ENCODE measurements at regions not wholly inside any gene's neighbourhood (a gene's known extent, or its start where the extent isn't known, plus 50 kb on each side); places are given as distances from the start of the nearest gene placed in this dataset.

- peaks cover 0 to 3% (median 0%) of the 10 kb centered on the region in 5 experiments for H3K27me3 ChIP-seq (replicated peaks in 2 of 5; ENCODE audit: control insufficient read depth in 4 of 5, insufficient read depth in 5 of 5, low read length in 4 of 5)
- H3K27ac ChIP-seq (ENCODE audit: insufficient read depth in 1 of 2, low read depth in 1 of 2, low read length in 2 of 2, poor library complexity in 1 of 2, severe bottlenecking in 2 of 2): no peak overlapping the region
- H3K4me3 ChIP-seq (ENCODE audit: control insufficient read depth in 1 of 7, extremely low read depth in 1 of 7, insufficient read depth in 4 of 7, low read depth in 2 of 7, low read length in 6 of 7): no peak overlapping the region
- H3K36me3 ChIP-seq (ENCODE audit: control insufficient read depth in 4 of 4, insufficient read depth in 4 of 4, low read length in 3 of 4): no peaks in the 10 kb centered on the region
- no peak for DNase-seq
- CTCF ChIA-PET: interaction anchor here (0.7 kb wide), 1 partner anchor 10 kb away, joined by 3 read pairs; no protein-coding TSS in a partner anchor
- POLR2A ChIA-PET: no interaction called here
- H3K9me3 ChIP-seq (ENCODE audit: control extremely low read depth in 1 of 5, control insufficient read depth in 4 of 5, insufficient read depth in 2 of 5, low read depth in 1 of 5, low read length in 4 of 5): peaks cover 0 to 3% (median 0%) of the 10 kb centered on the region in 5 experiments
- H3K4me1 ChIP-seq (ENCODE audit: control extremely low read depth in 1 of 4, control insufficient read depth in 4 of 4, insufficient read depth in 4 of 4, low read length in 3 of 4): no peaks in the 10 kb centered on the region
- WGBS (ENCODE audit: insufficient coverage): 100% methylated on average over 2 of the region's 2 CpGs
Measured at GRCh38 chr20:11468880-11469279, 448.8 kb upstream of the BTBD3 start.

GRCh38 chr20:11469795-11470435 is 447.8 kb upstream of the BTBD3 start:
- POLR2A ChIA-PET: interaction anchor here (0.6 kb wide), 1 partner anchor 58 kb away, joined by 3 read pairs; no protein-coding TSS in a partner anchor
- no peak for DNase-seq
- WGBS (ENCODE audit: insufficient coverage): 86% methylated on average over 1 of the region's 1 CpG
- no peak overlapping the region for H3K27ac ChIP-seq (ENCODE audit: insufficient read depth in 1 of 2, low read depth in 1 of 2, low read length in 2 of 2, poor library complexity in 1 of 2, severe bottlenecking in 2 of 2)
- H3K9me3 ChIP-seq (ENCODE audit: control extremely low read depth in 1 of 5, control insufficient read depth in 4 of 5, insufficient read depth in 2 of 5, low read depth in 1 of 5, low read length in 4 of 5): peaks cover 0 to 3% (median 0%) of the 10 kb centered on the region in 5 experiments
- CTCF ChIA-PET: no interaction called here
- no peak overlapping the region for H3K4me3 ChIP-seq (ENCODE audit: control insufficient read depth in 1 of 7, extremely low read depth in 1 of 7, insufficient read depth in 4 of 7, low read depth in 2 of 7, low read length in 6 of 7)
- peaks cover 0 to 3% (median 0%) of the 10 kb centered on the region in 4 experiments for H3K4me1 ChIP-seq (ENCODE audit: control extremely low read depth in 1 of 4, control insufficient read depth in 4 of 4, insufficient read depth in 4 of 4, low read length in 3 of 4)
- H3K27me3 ChIP-seq (replicated peaks in 2 of 5; ENCODE audit: control insufficient read depth in 4 of 5, insufficient read depth in 5 of 5, low read length in 4 of 5): peaks cover 0 to 3% (median 0%) of the 10 kb centered on the region in 5 experiments
- H3K36me3 ChIP-seq (ENCODE audit: control insufficient read depth in 4 of 4, insufficient read depth in 4 of 4, low read length in 3 of 4): no peaks in the 10 kb centered on the region

GRCh38 chr20:11473983-11474382 is 443.7 kb upstream of the BTBD3 start:
- Histone ChIP-seq H3K4me3 (ENCODE audit: control insufficient read depth in 1 of 7, extremely low read depth in 1 of 7, insufficient read depth in 4 of 7, low read depth in 2 of 7, low read length in 6 of 7) (no peak overlapping the region), H3K36me3 (ENCODE audit: control insufficient read depth in 4 of 4, insufficient read depth in 4 of 4, low read length in 3 of 4) (no peaks in the 10 kb centered on the region), H3K27ac (ENCODE audit: insufficient read depth in 1 of 2, low read depth in 1 of 2, low read length in 2 of 2, poor library complexity in 1 of 2, severe bottlenecking in 2 of 2) (no peak overlapping the region), H3K4me1 (ENCODE audit: control extremely low read depth in 1 of 4, control insufficient read depth in 4 of 4, insufficient read depth in 4 of 4, low read length in 3 of 4) (peaks cover 0 to 3% (median 0%) of the 10 kb centered on the region in 4 experiments), H3K27me3 (replicated peaks in 2 of 5; ENCODE audit: control insufficient read depth in 4 of 5, insufficient read depth in 5 of 5, low read length in 4 of 5) (peaks cover 0 to 3% (median 0%) of the 10 kb centered on the region in 5 experiments), H3K9me3 (ENCODE audit: control extremely low read depth in 1 of 5, control insufficient read depth in 4 of 5, insufficient read depth in 2 of 5, low read depth in 1 of 5, low read length in 4 of 5) (peaks cover 0 to 12% (median 0%) of the 10 kb centered on the region in 5 experiments)
- CTCF ChIA-PET: no interaction called here
- POLR2A ChIA-PET: no interaction called here
- no peak for DNase-seq

GRCh38 chr20:11483697-11484096 is 434.0 kb upstream of the BTBD3 start:
- no CpG with 5 or more reads among the region's 1 CpG for WGBS (ENCODE audit: insufficient coverage)
- POLR2A ChIA-PET: no interaction called here
- H3K9me3 ChIP-seq (ENCODE audit: control extremely low read depth in 1 of 5, control insufficient read depth in 4 of 5, insufficient read depth in 2 of 5, low read depth in 1 of 5, low read length in 4 of 5): no peaks in the 10 kb centered on the region
- H3K4me3 ChIP-seq (ENCODE audit: control insufficient read depth in 1 of 7, extremely low read depth in 1 of 7, insufficient read depth in 4 of 7, low read depth in 2 of 7, low read length in 6 of 7): no peak overlapping the region
- H3K27me3 ChIP-seq (replicated peaks in 2 of 5; ENCODE audit: control insufficient read depth in 4 of 5, insufficient read depth in 5 of 5, low read length in 4 of 5): no peaks in the 10 kb centered on the region
- no peak overlapping the region for H3K27ac ChIP-seq (ENCODE audit: insufficient read depth in 1 of 2, low read depth in 1 of 2, low read length in 2 of 2, poor library complexity in 1 of 2, severe bottlenecking in 2 of 2)
- no peaks in the 10 kb centered on the region for H3K4me1 ChIP-seq (ENCODE audit: control extremely low read depth in 1 of 4, control insufficient read depth in 4 of 4, insufficient read depth in 4 of 4, low read length in 3 of 4)
- CTCF ChIA-PET: no interaction called here
- no peak for DNase-seq
- no peaks in the 10 kb centered on the region for H3K36me3 ChIP-seq (ENCODE audit: control insufficient read depth in 4 of 4, insufficient read depth in 4 of 4, low read length in 3 of 4)

GRCh38 chr20:11484479-11484878 is 433.2 kb upstream of the BTBD3 start:
- Histone ChIP-seq H3K27ac (ENCODE audit: insufficient read depth in 1 of 2, low read depth in 1 of 2, low read length in 2 of 2, poor library complexity in 1 of 2, severe bottlenecking in 2 of 2) (no peak overlapping the region), H3K36me3 (ENCODE audit: control insufficient read depth in 4 of 4, insufficient read depth in 4 of 4, low read length in 3 of 4) (no peaks in the 10 kb centered on the region), H3K27me3 (replicated peaks in 2 of 5; ENCODE audit: control insufficient read depth in 4 of 5, insufficient read depth in 5 of 5, low read length in 4 of 5) (no peaks in the 10 kb centered on the region), H3K4me1 (ENCODE audit: control extremely low read depth in 1 of 4, control insufficient read depth in 4 of 4, insufficient read depth in 4 of 4, low read length in 3 of 4) (no peaks in the 10 kb centered on the region), H3K4me3 (ENCODE audit: control insufficient read depth in 1 of 7, extremely low read depth in 1 of 7, insufficient read depth in 4 of 7, low read depth in 2 of 7, low read length in 6 of 7) (no peak overlapping the region), H3K9me3 (ENCODE audit: control extremely low read depth in 1 of 5, control insufficient read depth in 4 of 5, insufficient read depth in 2 of 5, low read depth in 1 of 5, low read length in 4 of 5) (no peaks in the 10 kb centered on the region)
- no peak for DNase-seq
- CTCF ChIA-PET: interaction anchor here (0.5 to 1.0 kb wide), 2 partner anchors 12 to 380 kb away, joined by 3 to 4 read pairs; no protein-coding TSS in a partner anchor
- WGBS (ENCODE audit: insufficient coverage): no CpG with 5 or more reads among the region's 1 CpG
- POLR2A ChIA-PET: no interaction called here

GRCh38 chr20:11492386-11492785 is 425.3 kb upstream of the BTBD3 start:
- peak in 2 of 3 donors; percentile 9 to 20 for DNase-seq
- ChIA-PET POLR2A (no interaction called here), CTCF (no interaction called here)
- Histone ChIP-seq H3K9me3 (ENCODE audit: control extremely low read depth in 1 of 5, control insufficient read depth in 4 of 5, insufficient read depth in 2 of 5, low read depth in 1 of 5, low read length in 4 of 5) (peaks cover 0 to 5% (median 3%) of the 10 kb centered on the region in 5 experiments), H3K36me3 (ENCODE audit: control insufficient read depth in 4 of 4, insufficient read depth in 4 of 4, low read length in 3 of 4) (no peaks in the 10 kb centered on the region), H3K27me3 (replicated peaks in 2 of 5; ENCODE audit: control insufficient read depth in 4 of 5, insufficient read depth in 5 of 5, low read length in 4 of 5) (no peaks in the 10 kb centered on the region), H3K27ac (ENCODE audit: insufficient read depth in 1 of 2, low read depth in 1 of 2, low read length in 2 of 2, poor library complexity in 1 of 2, severe bottlenecking in 2 of 2) (no peak overlapping the region), H3K4me3 (ENCODE audit: control insufficient read depth in 1 of 7, extremely low read depth in 1 of 7, insufficient read depth in 4 of 7, low read depth in 2 of 7, low read length in 6 of 7) (no peak overlapping the region), H3K4me1 (ENCODE audit: control extremely low read depth in 1 of 4, control insufficient read depth in 4 of 4, insufficient read depth in 4 of 4, low read length in 3 of 4) (peaks cover 0 to 10% (median 0%) of the 10 kb centered on the region in 4 experiments)

GRCh38 chr20:11492846-11493245 is 424.8 kb upstream of the BTBD3 start:
- Histone ChIP-seq H3K36me3 (ENCODE audit: control insufficient read depth in 4 of 4, insufficient read depth in 4 of 4, low read length in 3 of 4) (no peaks in the 10 kb centered on the region), H3K4me1 (ENCODE audit: control extremely low read depth in 1 of 4, control insufficient read depth in 4 of 4, insufficient read depth in 4 of 4, low read length in 3 of 4) (peaks cover 0 to 10% (median 0%) of the 10 kb centered on the region in 4 experiments), H3K27me3 (replicated peaks in 2 of 5; ENCODE audit: control insufficient read depth in 4 of 5, insufficient read depth in 5 of 5, low read length in 4 of 5) (no peaks in the 10 kb centered on the region), H3K4me3 (ENCODE audit: control insufficient read depth in 1 of 7, extremely low read depth in 1 of 7, insufficient read depth in 4 of 7, low read depth in 2 of 7, low read length in 6 of 7) (no peak overlapping the region), H3K9me3 (ENCODE audit: control extremely low read depth in 1 of 5, control insufficient read depth in 4 of 5, insufficient read depth in 2 of 5, low read depth in 1 of 5, low read length in 4 of 5) (peaks cover 0 to 5% (median 3%) of the 10 kb centered on the region in 5 experiments), H3K27ac (ENCODE audit: insufficient read depth in 1 of 2, low read depth in 1 of 2, low read length in 2 of 2, poor library complexity in 1 of 2, severe bottlenecking in 2 of 2) (no peak overlapping the region)
- ChIA-PET CTCF (no interaction called here), POLR2A (no interaction called here)
- DNase-seq: no peak
